Left colon (tissue), 2 donors: ENCODE measurements at regions not wholly inside any gene's neighbourhood (a gene's known extent, or its start where the extent isn't known, plus 50 kb on each side); places are given as distances from the start of the nearest gene placed in this dataset.
"Not testable (repeated sequence)": the region's sequence is repeated elsewhere in the genome, so short reads cannot be mapped to it uniquely, and the experiment has no call there.

Source experiments
- ATAC-seq: fragments of 200-7000 bp; cut with Tn5 transposase; one replicate; pipeline ENCODE4 v1.9.1; 2020; ENCODE audit warnings: mild to moderate bottlenecking, moderate library complexity
- DNase-seq, 2 donors: peaks; one replicate each; pipeline ENCODE4 v3.0.0-alpha.2; 2020
- intact Hi-C, 2 donors: fragments of 100-400 bp; cut with DNase I in 1 of 2; cut with micrococcal nuclease in 1 of 2; formaldehyde crosslinking; loops; one replicate each; pipeline versions ENCODE4 v1.11.2 to v1.14.0; 2022; cut with DNase I, micrococcal nuclease
- donor health status: DM: no; HTN: no; CAD: no.
- donor health status: DM: yes; HTN: yes; CAD: no.

- DNase-seq (no peak), ATAC-seq (peak; percentile 54)
- intact Hi-C loops: no loop called here
These were observed 226.9 kb upstream of the NRIP1 start for GRCh38 chr21:15291621-15292266.

GRCh38 chr21:15293240-15293639 is 228.4 kb upstream of the NRIP1 start:
- DNase-seq (no peak), ATAC-seq (no peak)

DNA sequence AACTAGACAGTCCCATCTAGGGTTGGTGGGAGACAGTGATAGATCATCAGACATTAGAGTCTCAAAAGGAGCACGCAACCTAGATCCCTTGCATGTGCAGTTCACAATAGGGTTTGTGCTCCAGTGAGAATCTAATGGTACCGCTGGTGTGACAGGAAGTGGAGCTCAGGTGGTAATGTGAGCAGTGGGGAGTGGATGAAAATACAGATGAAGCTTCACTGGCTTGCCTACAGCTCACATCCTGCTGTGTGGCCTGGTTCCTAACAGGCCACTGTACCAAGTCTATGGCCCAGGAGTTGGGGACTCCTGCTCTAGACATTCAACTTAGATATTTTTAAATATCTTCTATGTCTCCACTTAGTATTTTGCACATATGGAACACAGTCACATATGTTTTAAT is 231.1 kb upstream of the NRIP1 start:
- intact Hi-C loops: no loop called here
- no peak for DNase-seq
- ATAC-seq: no peak

More at GRCh38 chr21:15293240-15293639, 228.4 kb upstream of the NRIP1 start:
- intact Hi-C loops: no loop called here

- ATAC-seq (no peak), DNase-seq (no peak)
- intact Hi-C loops: no loop called here
These were observed 233.0 kb upstream of the NRIP1 start for GRCh38 chr21:15297824-15298223.

DNA sequence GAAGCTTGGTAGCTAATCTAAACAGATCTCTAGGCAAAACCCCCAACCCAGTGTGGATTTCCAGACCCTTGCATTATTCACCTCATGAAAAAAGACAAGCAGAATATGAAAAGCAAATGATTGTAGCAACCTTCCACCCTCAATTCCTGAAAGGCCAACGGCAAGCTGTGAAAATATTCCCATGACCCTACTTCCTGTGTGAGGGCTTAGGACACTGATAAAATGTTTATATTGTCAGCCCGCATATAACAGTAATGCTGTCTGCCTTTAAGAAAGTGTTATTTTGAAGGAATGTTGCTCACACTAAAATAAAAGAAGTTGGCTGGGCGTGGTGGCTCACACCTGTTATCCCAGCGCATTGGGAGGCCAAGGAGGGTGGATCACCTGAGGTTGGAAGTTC is 233.5 kb upstream of the NRIP1 start:
- DNase-seq (no peak), ATAC-seq (no peak)
- intact Hi-C loops: no loop called here

DNA sequence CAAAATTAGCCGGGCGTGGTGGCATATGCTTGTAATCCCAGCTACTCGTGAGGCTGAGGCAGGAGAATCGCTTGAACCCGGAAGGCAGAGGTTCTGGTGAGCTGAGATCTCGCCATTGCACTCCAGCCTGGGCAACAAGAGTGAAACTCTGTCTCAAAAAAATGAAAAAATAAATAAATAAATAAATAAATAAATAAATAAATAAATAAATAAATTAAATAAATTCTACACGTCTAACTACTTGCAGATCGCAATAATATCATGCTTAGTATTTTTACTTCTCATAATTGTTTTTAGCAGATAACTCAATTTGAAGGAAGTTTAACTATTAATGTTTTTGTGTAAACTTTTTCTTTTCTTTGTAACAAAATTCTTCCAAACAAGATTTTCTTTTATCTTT is 234.0 kb upstream of the NRIP1 start:
- not testable (repeated sequence) for ATAC-seq, DNase-seq

GRCh38 chr21:15300131-15300530 is 235.3 kb upstream of the NRIP1 start:
- intact Hi-C loops: no loop called here
- ATAC-seq: no peak
- DNase-seq: no peak

More for the DNA sequence above, 234.0 kb upstream of the NRIP1 start:
- intact Hi-C loops: not testable (repeated sequence)

- ATAC-seq: no peak
- intact Hi-C loops: no loop called here
- DNase-seq: no peak
These were observed 236.2 kb upstream of the NRIP1 start for GRCh38 chr21:15301014-15301413.

DNA sequence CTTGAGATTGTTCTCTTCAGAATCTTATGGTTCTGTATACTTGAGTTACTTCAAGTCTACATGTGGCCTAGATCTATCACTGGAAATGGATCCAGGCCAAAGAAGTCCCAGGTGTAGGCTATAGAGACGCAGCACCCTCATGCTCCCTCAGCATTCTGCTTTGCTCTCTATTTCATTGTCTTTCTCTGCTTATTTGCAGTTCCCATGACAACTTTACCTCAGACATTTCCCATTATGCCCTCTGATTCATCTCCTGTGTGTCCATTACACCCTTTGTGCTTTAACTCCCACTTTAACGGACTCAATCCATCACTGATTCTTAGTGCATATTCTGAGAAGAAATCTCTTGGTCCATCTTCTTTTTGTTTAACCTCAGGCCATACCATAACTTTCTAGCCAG is 236.9 kb upstream of the NRIP1 start:
- intact Hi-C loops: no loop called here
- ATAC-seq (no peak), DNase-seq (no peak)

DNA sequence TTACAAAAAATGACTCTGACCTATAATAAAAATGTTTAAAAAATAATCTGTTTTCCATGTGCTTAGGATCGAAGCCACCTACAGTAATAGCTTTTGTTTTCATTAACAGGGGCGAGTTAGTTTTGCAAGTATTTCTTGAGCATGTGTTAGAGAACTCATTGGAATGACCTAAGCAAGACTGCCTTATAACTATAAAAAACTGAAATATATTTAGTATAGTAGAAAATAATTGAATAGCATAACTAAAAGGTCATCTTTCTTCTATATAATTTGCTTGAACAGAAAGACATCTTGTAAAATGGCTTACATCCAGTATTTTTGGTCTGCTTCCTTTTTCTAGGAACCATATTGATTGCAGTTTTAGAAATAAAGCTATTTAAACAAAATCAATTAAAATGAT is 241.5 kb upstream of the NRIP1 start:
- no peak for DNase-seq
- no peak for ATAC-seq
- intact Hi-C loops: no loop called here

GRCh38 chr21:15308333-15308732 is 243.5 kb upstream of the NRIP1 start:
- ATAC-seq: no peak
- no peak for DNase-seq
- intact Hi-C loops: no loop called here

- intact Hi-C loops: no loop called here
- DNase-seq: no peak
- ATAC-seq: no peak
These were observed 244.3 kb upstream of the NRIP1 start for GRCh38 chr21:15309022-15309590.

DNA sequence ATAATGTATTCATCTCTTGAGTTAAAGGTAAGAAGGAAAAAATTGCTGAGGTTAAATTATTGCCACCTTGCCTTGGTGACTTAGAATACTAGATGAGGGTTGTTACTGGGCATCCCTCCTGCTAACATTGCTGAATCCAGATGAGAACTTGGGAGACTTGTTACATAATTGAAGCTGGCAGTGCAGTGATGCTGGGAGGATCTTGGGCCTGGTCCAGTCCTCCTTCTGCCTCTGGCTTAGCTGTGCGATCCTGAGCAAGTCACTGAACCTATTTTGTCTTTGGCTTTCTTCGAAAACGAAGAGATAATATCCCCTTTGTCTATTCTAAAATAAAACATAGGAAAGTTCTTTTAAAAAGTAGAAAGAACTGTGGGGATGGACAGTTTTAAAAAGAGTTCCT is 244.9 kb upstream of the NRIP1 start:
- DNase-seq (no peak), ATAC-seq (no peak)
- intact Hi-C loops: no loop called here

GRCh38 chr21:15311510-15311909 is 246.7 kb upstream of the NRIP1 start:
- intact Hi-C loops: no loop called here
- no peak for DNase-seq
- no peak for ATAC-seq

DNA sequence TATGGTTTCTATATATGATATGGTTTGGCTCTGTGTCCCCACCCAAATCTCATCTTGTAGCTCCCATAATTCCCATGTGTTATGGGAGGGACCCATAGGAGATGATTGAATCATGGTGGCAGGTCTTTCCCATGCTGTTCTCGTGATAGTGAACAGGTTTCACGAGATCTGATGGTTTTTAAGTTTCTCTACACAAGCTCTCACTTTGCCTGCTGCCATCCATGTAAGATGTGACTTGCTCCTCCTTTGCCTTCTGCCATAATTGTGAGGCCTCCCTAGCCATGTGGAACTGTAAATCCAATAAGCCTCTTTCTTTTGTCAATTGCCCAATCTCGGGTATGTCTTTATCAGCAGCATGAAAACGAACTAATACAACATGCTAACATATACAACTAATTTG is 252.2 kb upstream of the NRIP1 start:
- DNase-seq, intact Hi-C loops, ATAC-seq: not testable (repeated sequence)

GRCh38 chr21:15319727-15320126 is 254.9 kb upstream of the NRIP1 start:
- intact Hi-C loops: no loop called here
- ATAC-seq (no peak), DNase-seq (no peak)

GRCh38 chr21:15324542-15324941 is 259.7 kb upstream of the NRIP1 start:
- intact Hi-C loops: no loop called here
- no peak for DNase-seq
- no peak for ATAC-seq

DNA sequence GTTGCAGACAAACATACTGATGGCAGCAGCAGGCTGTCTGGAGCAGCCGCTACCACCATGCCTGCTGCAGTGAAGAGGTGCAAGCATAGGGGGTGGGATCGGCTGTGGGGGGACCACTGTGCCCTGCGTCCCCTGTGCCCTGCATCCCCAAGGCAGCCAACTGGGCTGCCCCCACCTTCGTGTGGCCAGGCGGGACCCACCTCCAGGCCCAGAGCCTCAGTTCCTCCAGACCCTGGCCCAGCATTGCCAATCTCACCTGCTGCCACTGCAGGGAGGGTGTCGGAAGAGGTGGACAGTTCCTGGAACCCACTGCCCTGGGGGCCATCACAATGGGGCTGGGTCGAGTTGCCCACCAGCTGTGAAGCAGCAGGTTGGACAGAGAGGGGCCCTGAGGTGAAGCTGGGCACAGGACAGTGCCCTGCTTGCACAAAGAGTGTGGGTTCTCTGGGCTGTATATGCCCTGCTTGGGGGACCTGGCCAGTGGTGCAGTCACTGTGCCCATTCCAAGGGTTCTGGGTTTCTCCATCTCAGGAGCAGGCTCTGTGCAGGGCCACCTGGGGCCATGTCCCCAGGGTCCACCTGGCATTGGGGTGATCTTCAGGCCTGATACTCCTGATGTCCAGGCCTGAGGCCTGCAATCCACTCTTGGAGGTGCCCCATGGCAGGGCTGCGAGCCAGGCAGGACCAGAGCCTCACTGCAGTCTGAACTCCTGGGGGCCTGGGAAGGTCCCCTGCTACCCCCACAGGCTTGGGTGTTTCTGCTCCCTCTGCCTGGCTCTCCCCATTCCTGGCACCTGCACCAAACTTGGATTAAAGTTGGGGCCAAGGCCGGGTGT is 261.4 kb upstream of the NRIP1 start:
- ATAC-seq (no peak), DNase-seq (no peak)
- intact Hi-C loops: no loop called here

DNA sequence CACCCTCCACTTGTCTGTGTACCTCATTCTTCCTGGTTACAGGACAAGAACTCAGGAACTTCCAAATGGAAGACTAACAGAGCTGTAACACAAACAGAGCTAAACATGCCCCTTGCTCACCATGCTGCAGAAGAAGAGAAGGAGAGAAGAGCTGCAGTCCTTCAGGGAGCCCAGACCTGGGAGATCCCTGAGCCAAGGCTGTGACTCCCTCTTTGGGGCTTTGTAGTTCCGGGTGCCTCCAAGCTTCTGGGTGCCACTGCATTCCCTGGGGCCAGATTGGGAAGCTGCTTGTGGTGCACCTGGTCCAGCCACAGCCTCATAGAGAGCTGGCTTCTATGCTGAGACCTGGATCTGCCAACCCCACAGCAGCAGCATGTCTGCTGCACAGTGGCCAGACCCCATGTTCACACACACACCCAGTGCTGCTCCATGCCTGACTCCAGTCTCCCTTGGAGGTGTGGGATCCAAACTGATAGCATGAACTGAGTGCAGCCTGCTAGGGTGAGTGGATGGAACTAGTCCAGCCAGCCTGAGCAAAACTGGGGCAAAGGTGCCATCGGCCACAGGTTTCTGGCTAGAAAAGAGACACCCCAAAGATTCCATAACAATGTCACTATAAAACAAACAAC is 263.0 kb upstream of the NRIP1 start:
- DNase-seq: no peak
- ATAC-seq: no peak
- intact Hi-C loops: no loop called here

DNA sequence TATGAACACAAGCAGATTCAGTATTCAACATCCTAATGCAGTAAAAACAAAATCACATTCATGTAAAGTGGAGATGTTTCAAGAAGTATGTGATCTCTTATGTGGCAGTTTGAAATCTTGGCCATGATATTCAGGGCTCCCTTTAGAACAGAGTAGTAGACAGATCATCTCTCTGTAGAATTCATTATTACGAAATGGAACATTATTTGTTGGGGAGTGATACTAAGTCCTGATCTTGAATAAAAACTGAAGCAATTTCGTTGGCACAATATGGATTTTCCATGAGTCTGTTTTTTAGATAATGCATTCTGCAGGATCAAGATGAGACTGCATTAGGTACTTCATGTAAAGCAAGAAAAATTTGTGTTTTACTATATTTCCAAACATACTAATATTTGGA is 264.4 kb upstream of the NRIP1 start:
- intact Hi-C loops: no loop called here
- ATAC-seq (no peak), DNase-seq (no peak)
